ENCODE measurements at regions not wholly inside any gene's neighbourhood (a gene's known extent, or its start where the extent isn't known, plus 50 kb on each side); places are given as distances from the start of the nearest gene placed in this dataset.

DNA sequence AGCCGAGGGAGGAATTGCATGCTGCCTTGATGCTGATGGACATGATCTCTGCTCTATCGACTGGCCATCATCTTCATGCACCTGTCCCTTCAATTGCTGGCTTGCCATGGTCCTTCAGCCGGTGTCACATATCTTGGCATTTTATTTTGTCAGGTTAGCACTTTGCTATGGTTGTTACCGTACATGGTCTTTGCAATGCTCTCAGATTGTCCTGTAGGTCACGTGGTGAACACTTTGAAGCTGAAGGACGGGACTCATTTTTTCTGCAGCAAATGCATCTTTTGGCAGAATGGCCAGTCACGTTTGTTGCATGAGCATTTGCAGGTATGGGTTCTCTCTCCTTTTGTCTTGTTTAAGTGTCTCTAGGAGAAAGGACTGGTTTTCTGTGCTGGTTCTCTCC is 326.8 kb upstream of the SHH start:
- Histone ChIP-seq H3K27me3 (peaks cover 0 to 30% (median 0%) of the 10 kb centered on the region in 4 donors), H3K4me3 (no peak overlapping the region), H3K4me1 (no peaks in the 10 kb centered on the region), H3K27ac (no peak overlapping the region), H3K36me3 (no peaks in the 10 kb centered on the region), H3K9me3 (no peaks in the 10 kb centered on the region)
- intact Hi-C loops (cut with DNase I): no loop called here
- WGBS, 2 donors: 84 to 90% methylated on average over 7 of the region's 7 CpGs
- no peak for DNase-seq
- TF ChIP-seq, protein P1, sequence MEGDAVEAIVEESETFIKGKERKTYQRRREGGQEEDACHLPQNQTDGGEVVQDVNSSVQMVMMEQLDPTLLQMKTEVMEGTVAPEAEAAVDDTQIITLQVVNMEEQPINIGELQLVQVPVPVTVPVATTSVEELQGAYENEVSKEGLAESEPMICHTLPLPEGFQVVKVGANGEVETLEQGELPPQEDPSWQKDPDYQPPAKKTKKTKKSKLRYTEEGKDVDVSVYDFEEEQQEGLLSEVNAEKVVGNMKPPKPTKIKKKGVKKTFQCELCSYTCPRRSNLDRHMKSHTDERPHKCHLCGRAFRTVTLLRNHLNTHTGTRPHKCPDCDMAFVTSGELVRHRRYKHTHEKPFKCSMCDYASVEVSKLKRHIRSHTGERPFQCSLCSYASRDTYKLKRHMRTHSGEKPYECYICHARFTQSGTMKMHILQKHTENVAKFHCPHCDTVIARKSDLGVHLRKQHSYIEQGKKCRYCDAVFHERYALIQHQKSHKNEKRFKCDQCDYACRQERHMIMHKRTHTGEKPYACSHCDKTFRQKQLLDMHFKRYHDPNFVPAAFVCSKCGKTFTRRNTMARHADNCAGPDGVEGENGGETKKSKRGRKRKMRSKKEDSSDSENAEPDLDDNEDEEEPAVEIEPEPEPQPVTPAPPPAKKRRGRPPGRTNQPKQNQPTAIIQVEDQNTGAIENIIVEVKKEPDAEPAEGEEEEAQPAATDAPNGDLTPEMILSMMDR (IDR thresholded peaks at IDR 0.05): no peak
- TF ChIP-seq POLR2A (IDR thresholded peaks at IDR 0.05): no peak

DNA sequence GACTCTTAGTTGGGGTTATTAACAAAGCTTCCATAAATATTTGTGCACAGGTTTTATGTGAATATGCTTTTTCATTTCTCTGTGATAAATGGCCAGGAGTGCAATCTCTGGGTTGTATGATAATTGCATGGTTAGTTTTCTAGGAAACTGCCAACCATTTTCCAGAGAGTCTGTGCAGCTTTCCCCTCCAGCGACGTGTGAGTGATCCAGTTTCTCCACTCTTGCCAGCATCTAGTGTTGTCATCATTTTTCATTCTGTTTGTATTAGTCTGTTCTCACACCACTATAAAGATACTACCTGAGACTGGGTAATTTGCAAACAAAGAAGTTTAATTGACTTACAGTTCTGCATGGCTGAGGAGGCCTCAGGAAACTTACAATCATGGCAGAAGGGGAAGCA is 319.6 kb upstream of the SHH start:
- H3K9me3 ChIP-seq: no peaks in the 10 kb centered on the region
- H3K4me1 ChIP-seq: peaks cover 0 to 9% (median 0%) of the 10 kb centered on the region in 3 donors
- no peaks in the 10 kb centered on the region for H3K36me3 ChIP-seq
- no peaks in the 10 kb centered on the region for H3K27me3 ChIP-seq
- H3K4me3 ChIP-seq: no peak overlapping the region
- WGBS, 2 donors: 38 to 53% methylated on average over 2 of the region's 2 CpGs
- no peak overlapping the region for H3K27ac ChIP-seq
- TF ChIP-seq POLR2A (IDR thresholded peaks at IDR 0.05): no peak
- TF ChIP-seq, protein P1 (IDR thresholded peaks at IDR 0.05): no peak
- no peak for DNase-seq
- intact Hi-C loops (cut with DNase I): no loop called here

DNA sequence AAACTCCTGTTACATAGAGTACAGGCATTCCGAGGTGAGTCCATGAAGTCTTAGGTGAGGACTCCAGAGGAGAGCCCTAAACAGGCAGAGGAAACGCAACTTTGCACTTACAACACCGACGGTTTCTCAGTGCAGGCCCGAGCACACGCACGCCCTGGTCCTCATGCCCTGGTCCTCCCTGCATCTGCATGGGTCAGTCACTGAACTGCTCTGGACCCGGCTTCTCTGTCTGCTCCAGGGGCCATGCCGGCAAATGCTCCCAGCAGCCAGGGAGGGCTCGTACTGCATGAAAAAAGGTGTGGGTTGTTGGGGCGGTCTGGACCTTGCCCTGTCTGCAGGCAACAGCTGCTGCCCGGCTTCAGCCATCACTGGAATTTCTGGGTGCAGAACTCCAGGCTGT is 317.3 kb upstream of the SHH start:
- WGBS, 2 donors: 67 to 94% methylated on average over 6 to 7 of the region's 12 CpGs
- TF ChIP-seq, protein P1 (IDR thresholded peaks at IDR 0.05): no peak
- no peak for TF ChIP-seq POLR2A (IDR thresholded peaks at IDR 0.05)
- H3K27ac ChIP-seq: no peak overlapping the region
- DNase-seq: no peak
- no peaks in the 10 kb centered on the region for H3K27me3 ChIP-seq
- H3K4me1 ChIP-seq: peaks cover 0 to 9% (median 0%) of the 10 kb centered on the region in 3 donors
- H3K9me3 ChIP-seq: no peaks in the 10 kb centered on the region
- no peak overlapping the region for H3K4me3 ChIP-seq
- intact Hi-C loops (cut with DNase I): no loop called here
- no peaks in the 10 kb centered on the region for H3K36me3 ChIP-seq

DNA sequence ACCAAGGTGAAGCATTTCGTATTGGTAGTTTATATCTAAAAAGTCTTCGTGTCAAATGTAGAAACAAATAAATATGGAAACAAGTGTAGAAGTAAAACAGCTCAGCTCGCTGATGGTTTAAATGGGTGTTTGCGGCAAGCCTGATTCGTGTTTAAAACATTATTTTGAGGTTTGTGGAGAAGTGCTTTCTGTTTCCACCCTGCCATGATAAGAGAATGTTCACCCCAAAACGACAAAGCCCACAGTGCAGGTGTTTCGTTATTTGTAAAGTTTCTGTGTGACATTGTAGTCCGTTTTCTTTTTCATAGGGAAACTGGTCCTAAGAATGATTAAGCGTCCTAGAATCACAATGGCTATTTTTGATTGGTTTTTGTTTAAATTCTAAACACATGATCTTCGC is 316.2 kb upstream of the SHH start:
- H3K4me1 ChIP-seq: peaks cover 0 to 9% (median 0%) of the 10 kb centered on the region in 3 donors
- no peaks in the 10 kb centered on the region for H3K27me3 ChIP-seq
- no peaks in the 10 kb centered on the region for H3K9me3 ChIP-seq
- no peaks in the 10 kb centered on the region for H3K36me3 ChIP-seq
- no peak for DNase-seq
- intact Hi-C loops (cut with DNase I): no loop called here
- WGBS, 2 donors: 88 to 89% methylated on average over 10 of the region's 10 CpGs
- no peak overlapping the region for H3K4me3 ChIP-seq
- TF ChIP-seq, protein P1 (IDR thresholded peaks at IDR 0.05): no peak
- no peak for TF ChIP-seq POLR2A (IDR thresholded peaks at IDR 0.05)
- H3K27ac ChIP-seq: no peak overlapping the region

DNA sequence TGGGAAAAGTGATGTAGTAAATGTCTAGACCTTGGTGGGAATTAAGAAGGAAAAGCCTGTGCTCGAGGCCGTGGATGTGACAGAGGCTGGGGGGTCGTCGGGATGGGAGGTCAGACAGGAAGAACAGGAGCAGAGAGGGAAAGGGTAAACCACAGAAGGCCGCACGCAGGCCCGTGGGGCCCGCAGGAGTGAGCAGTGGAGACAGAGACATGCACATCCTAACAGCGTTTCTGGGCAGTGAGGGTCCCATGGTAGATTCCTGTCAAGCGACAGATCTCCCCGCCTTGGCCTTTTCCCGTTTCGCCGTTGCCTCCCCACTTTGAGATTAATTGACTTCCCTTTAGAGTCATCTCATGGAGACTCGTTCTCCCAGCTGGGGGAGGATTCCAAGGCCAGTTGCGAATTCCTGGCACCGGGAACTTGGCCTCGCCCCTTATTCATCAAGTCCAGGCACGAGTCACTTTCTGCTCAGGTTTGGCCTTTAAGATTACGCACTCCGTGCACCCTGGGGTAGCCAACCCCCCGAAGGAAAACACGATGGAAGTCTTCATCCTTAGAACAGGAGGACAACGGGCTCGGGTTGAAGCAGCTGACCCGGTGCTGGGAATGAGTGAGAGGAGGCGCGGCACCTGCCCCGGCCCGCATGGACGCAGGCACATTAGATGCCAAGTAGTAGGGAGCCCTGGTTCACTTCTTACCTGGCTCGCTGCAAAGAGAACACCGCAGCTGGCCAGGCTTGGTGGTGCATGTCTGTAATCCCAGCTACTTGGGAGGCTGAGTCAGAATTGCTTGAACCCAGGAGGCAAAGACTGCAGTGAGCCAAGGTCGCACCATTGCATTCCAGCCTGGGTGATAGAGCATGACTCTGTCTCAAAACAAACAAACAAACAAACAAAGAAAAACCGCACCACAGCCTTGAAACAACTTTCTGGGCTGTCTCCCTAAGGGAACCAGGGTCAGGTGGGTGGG is 315.2 kb upstream of the SHH start:
- Histone ChIP-seq H3K4me1 (peaks cover 0 to 9% (median 0%) of the 10 kb centered on the region in 3 donors), H3K36me3 (no peaks in the 10 kb centered on the region), H3K27me3 (no peaks in the 10 kb centered on the region), H3K4me3 (no peak overlapping the region), H3K9me3 (no peaks in the 10 kb centered on the region), H3K27ac (no peak overlapping the region)
- no peak for DNase-seq
- TF ChIP-seq POLR2A (IDR thresholded peaks at IDR 0.05): no peak
- TF ChIP-seq, protein P1 (IDR thresholded peaks at IDR 0.05): peak in 1 of 6 experiments; percentile 36
- intact Hi-C loops (cut with DNase I): no loop called here
- WGBS, 2 donors: 41 to 55% methylated on average over 24 to 29 of the region's 35 CpGs

Measured in esophagus squamous epithelium (tissue), 5 donors.